ENCODE measurements at regions not wholly inside any gene's neighbourhood (a gene's known extent, or its start where the extent isn't known, plus 50 kb on each side); places are given as distances from the start of the nearest gene placed in this dataset.
A peak's percentile ranks its signal among the peaks of the same experiment; 100 is the strongest.

DNA sequence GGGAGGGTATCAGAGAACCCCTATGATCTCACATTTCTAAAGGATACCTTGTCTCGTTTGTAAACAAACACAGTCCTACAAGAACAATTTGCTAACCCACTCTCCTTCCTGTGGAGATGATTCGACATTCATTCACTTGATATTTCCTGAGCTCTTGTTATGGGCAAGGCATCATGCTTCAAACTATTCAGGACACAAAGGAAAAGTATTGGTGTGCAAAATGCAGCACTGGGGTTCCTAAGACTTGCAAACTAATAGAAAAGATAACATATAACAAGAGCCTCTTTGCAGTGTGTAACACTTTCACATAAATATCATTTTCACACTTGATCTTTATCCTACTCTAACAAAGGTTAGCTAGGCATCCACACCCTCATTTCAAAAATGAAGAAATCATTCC is 211.5 kb upstream of the BLID start:
- H3K9me3 ChIP-seq (replicated peaks; ENCODE audit: control insufficient read depth, low read depth, low read length), result no peaks in the 10 kb centered on the region
- DNase-seq, result no peak

DNA sequence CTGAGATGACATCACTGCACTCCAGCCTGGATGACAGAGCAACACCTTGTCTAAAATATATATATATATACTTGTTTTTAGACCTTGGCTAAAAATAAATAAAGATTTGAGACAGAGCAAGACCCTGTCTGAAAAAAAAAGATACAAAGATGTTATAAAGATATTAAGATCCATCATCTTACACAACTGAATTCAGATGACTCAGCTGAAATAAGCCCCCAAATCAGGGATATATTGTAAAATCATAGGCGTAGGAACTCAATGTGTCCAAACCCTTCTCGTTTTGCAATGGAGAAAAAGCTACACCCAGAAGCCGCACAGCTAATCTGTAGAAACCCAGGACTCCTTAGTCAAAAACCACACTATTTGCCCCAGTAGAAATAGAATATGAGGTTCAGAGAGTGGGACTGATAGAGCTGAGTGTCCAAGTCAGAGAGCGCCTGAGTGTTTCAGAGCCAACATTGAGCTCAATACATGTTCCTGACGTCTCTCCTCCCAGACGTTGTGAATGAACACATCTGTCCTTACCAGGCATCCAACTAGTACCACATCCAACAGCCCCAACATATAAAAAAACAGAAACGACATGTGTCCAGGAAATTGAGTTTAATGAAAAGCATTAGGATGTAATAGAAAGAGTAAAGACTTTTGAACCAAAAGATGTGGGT is 207.9 kb upstream of the BLID start:
- H3K4me3 ChIP-seq (ENCODE audit: low read length), result no peak overlapping the region
- DNase-seq, result no peak
- WGBS (ENCODE audit: insufficient coverage), result no CpG with 5 or more reads among the region's 7 CpGs
- no peaks in the 10 kb centered on the region for H3K27me3 ChIP-seq (ENCODE audit: control insufficient read depth, insufficient read depth, low read length)
- no peaks in the 10 kb centered on the region for H3K9me3 ChIP-seq (replicated peaks; ENCODE audit: control insufficient read depth, low read depth, low read length)
- H3K4me1 ChIP-seq (ENCODE audit: control insufficient read depth, insufficient read depth, low read length), result peaks cover 3% of the 10 kb centered on the region
- no peak overlapping the region for H3K27ac ChIP-seq (ENCODE audit: low read length)
- H3K36me3 ChIP-seq (ENCODE audit: control insufficient read depth, insufficient read depth, low read length), result no peaks in the 10 kb centered on the region

More for the DNA sequence above, 211.5 kb upstream of the BLID start:
- Histone ChIP-seq H3K4me3 (ENCODE audit: low read length) (no peak overlapping the region), H3K36me3 (ENCODE audit: control insufficient read depth, insufficient read depth, low read length) (no peaks in the 10 kb centered on the region), H3K27me3 (ENCODE audit: control insufficient read depth, insufficient read depth, low read length) (no peaks in the 10 kb centered on the region), H3K27ac (ENCODE audit: low read length) (no peak overlapping the region), H3K4me1 (ENCODE audit: control insufficient read depth, insufficient read depth, low read length) (no peaks in the 10 kb centered on the region)
- WGBS (ENCODE audit: insufficient coverage), result 100% methylated on average over 1 of the region's 2 CpGs

DNA sequence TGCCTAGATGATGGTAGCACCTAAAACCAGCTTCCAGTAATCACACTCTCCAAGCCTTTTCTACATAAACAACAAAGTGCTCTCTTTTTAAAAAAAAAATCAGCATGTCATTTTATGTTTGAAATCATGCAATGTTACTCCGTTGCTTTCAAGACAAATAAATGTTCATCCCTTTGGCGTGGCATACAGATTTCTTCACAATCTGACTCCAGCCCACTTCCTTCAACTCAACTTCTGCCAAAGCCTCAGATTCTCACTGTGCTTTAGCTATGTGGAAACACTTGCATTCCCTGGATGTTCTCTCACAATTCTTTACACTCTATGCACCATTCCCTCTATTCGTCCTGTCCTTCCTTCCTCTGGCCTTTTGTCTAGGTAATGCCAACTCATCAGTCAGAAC is 206.3 kb upstream of the BLID start:
- peaks cover 9% of the 10 kb centered on the region for H3K4me1 ChIP-seq (ENCODE audit: control insufficient read depth, insufficient read depth, low read length)
- no peak overlapping the region for H3K4me3 ChIP-seq (ENCODE audit: low read length)
- peak; percentile 67 for DNase-seq
- H3K27me3 ChIP-seq (ENCODE audit: control insufficient read depth, insufficient read depth, low read length), result no peaks in the 10 kb centered on the region
- H3K27ac ChIP-seq (ENCODE audit: low read length), result no peak overlapping the region
- no peaks in the 10 kb centered on the region for H3K9me3 ChIP-seq (replicated peaks; ENCODE audit: control insufficient read depth, low read depth, low read length)
- H3K36me3 ChIP-seq (ENCODE audit: control insufficient read depth, insufficient read depth, low read length), result no peaks in the 10 kb centered on the region
- 41% methylated on average over 3 of the region's 3 CpGs for WGBS (ENCODE audit: insufficient coverage)

DNA sequence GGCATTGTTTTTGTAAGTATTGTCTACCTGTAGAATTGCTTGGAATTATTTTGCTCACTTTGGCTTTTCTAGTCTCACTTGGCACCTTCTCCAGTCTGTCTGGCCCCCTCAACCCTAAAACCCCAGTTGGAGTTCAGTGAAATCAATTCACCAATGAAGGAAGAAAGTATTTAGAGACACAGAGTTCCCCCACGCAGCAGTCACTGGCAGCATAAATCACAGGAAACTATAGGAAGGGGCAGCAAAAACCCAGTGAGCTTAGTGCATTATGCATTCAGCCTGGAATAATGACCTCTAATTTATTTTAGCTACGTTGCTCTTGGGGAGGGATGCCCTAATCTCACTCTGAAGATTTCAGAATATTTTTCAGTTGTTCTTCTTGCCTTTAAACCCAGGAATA is 204.7 kb upstream of the BLID start:
- no CpG with 5 or more reads among the region's 2 CpGs for WGBS (ENCODE audit: insufficient coverage)
- H3K9me3 ChIP-seq (replicated peaks; ENCODE audit: control insufficient read depth, low read depth, low read length), result no peaks in the 10 kb centered on the region
- H3K27ac ChIP-seq (ENCODE audit: low read length), result no peak overlapping the region
- no peak for DNase-seq
- H3K36me3 ChIP-seq (ENCODE audit: control insufficient read depth, insufficient read depth, low read length), result no peaks in the 10 kb centered on the region
- H3K4me1 ChIP-seq (ENCODE audit: control insufficient read depth, insufficient read depth, low read length), result peaks cover 11% of the 10 kb centered on the region
- no peak overlapping the region for H3K4me3 ChIP-seq (ENCODE audit: low read length)
- H3K27me3 ChIP-seq (ENCODE audit: control insufficient read depth, insufficient read depth, low read length), result no peaks in the 10 kb centered on the region

DNA sequence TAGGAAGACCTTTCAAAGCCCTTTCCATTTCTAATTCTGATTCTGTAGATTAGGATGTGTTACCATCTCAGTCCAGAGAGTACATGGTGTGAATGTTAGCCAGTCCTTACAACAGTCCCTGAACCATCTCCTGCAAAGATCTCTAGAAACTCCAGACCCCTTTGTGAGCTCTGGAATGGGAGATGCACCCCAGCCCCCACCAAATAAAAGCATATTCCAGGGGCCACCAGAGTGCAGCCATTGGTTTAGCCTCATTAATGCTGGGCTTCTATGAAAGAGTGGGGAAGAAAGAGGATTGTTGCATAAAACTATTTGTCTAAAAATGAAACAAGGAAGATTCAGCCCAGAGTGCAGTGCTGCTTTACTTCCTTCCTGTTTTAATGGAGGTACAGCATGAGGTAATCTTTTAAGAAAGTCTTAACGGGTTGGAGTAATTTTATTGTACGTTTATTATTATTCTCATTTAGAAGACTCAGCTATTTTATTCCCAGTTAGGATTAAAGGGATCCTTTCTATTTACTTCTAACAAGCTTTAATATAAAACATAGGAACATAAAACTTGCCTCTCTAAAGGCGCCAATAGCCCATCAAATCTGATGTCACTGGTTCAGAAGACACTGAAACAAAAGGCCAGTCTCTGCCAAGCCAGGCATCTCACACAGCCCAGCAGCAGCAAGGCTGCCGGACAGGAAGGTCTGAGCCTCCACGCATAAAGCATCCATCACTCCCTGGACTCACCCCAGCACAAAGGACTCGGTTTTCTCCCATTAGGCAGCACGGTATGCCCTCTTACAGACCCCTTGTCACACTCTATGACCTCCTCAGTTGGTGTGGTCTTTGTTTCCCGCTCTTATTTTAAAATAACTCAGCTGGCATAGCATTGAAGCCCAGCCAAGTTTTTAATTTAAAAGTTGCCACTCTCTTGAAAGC is 203.9 kb upstream of the BLID start:
- WGBS (ENCODE audit: insufficient coverage), result 74% methylated on average over 4 of the region's 8 CpGs
- no peaks in the 10 kb centered on the region for H3K9me3 ChIP-seq (replicated peaks; ENCODE audit: control insufficient read depth, low read depth, low read length)
- H3K4me3 ChIP-seq (ENCODE audit: low read length), result no peak overlapping the region
- no peaks in the 10 kb centered on the region for H3K27me3 ChIP-seq (ENCODE audit: control insufficient read depth, insufficient read depth, low read length)
- H3K36me3 ChIP-seq (ENCODE audit: control insufficient read depth, insufficient read depth, low read length), result no peaks in the 10 kb centered on the region
- H3K27ac ChIP-seq (ENCODE audit: low read length), result no peak overlapping the region
- no peak for DNase-seq
- peaks cover 11% of the 10 kb centered on the region for H3K4me1 ChIP-seq (ENCODE audit: control insufficient read depth, insufficient read depth, low read length)

DNA sequence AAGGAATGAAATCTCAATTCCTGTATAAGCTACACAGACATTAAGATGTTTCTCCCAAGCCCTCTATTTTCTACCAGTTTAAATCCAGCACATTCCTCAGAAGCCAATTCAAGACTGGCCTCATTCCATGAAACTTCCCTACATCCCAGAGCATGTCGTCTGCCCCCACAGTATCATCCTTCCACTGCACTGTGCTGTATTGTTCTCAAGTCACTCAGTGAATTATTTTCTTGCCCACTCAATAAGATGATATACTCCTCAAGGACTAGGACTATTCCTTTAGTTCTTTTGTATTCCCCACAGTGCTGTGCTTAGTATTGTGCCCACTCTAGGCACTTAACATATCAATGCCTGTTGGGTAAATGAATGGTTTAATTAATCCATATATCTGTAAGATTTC is 203.1 kb upstream of the BLID start:
- H3K27me3 ChIP-seq (ENCODE audit: control insufficient read depth, insufficient read depth, low read length), result no peaks in the 10 kb centered on the region
- H3K4me1 ChIP-seq (ENCODE audit: control insufficient read depth, insufficient read depth, low read length), result peaks cover 11% of the 10 kb centered on the region
- no peak for DNase-seq
- H3K27ac ChIP-seq (ENCODE audit: low read length), result no peak overlapping the region
- H3K9me3 ChIP-seq (replicated peaks; ENCODE audit: control insufficient read depth, low read depth, low read length), result no peaks in the 10 kb centered on the region
- H3K36me3 ChIP-seq (ENCODE audit: control insufficient read depth, insufficient read depth, low read length), result no peaks in the 10 kb centered on the region
- H3K4me3 ChIP-seq (ENCODE audit: low read length), result no peak overlapping the region
- 17% methylated on average over 1 of the region's 1 CpG for WGBS (ENCODE audit: insufficient coverage)

DNA sequence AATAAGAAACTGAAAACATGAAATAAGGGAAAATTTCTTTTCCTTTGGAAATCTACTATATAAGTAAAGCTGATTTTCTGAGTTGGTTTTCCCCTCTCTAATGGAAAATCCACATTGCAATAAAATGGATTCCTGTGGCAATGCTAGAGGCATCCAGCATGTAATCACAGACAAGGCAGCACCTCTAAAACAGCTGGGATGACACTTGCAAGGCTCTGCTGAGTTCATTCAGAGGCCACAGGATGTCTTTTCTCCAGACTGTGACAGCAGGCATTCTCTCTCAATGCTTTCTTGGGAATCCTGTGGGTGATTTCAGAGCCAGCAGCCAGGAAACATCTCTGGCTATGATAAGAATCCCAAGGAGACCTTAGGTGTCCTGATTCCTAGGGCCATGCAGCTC is 201.3 kb upstream of the BLID start:
- DNase-seq, result peak; percentile 91
- H3K4me1 ChIP-seq (ENCODE audit: control insufficient read depth, insufficient read depth, low read length), result peaks cover 11% of the 10 kb centered on the region
- no peaks in the 10 kb centered on the region for H3K36me3 ChIP-seq (ENCODE audit: control insufficient read depth, insufficient read depth, low read length)
- H3K27ac ChIP-seq (ENCODE audit: low read length), result peak overlapping the region; percentile 45
- H3K4me3 ChIP-seq (ENCODE audit: low read length), result no peak overlapping the region
- no peaks in the 10 kb centered on the region for H3K27me3 ChIP-seq (ENCODE audit: control insufficient read depth, insufficient read depth, low read length)
- no peaks in the 10 kb centered on the region for H3K9me3 ChIP-seq (replicated peaks; ENCODE audit: control insufficient read depth, low read depth, low read length)

DNA sequence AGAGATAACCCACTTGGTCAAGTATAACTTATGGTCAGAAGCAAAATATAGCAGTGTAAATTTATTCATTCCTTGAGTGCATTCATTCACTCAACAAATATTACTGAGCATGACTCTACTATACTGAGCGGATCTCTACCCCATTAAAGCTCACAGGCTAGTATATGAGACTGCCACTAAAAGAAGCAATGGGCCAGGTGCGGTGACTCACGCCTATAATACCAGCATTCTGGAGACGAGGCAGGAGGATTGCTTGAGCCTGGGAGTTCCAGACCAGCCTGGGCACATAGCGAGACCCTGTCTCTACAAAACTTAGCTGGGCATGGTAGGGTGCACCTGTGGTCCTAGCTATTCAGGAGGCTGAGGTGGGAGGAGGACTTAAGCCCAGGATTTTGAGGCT is 197.6 kb upstream of the BLID start:
- no peaks in the 10 kb centered on the region for H3K27me3 ChIP-seq (ENCODE audit: control insufficient read depth, insufficient read depth, low read length)
- H3K27ac ChIP-seq (ENCODE audit: low read length), result no peak overlapping the region
- H3K36me3 ChIP-seq (ENCODE audit: control insufficient read depth, insufficient read depth, low read length), result no peaks in the 10 kb centered on the region
- WGBS (ENCODE audit: insufficient coverage), result 89% methylated on average over 4 of the region's 5 CpGs
- no peak for DNase-seq
- no peaks in the 10 kb centered on the region for H3K9me3 ChIP-seq (replicated peaks; ENCODE audit: control insufficient read depth, low read depth, low read length)
- H3K4me3 ChIP-seq (ENCODE audit: low read length), result no peak overlapping the region
- H3K4me1 ChIP-seq (ENCODE audit: control insufficient read depth, insufficient read depth, low read length), result peaks cover 14% of the 10 kb centered on the region

DNA sequence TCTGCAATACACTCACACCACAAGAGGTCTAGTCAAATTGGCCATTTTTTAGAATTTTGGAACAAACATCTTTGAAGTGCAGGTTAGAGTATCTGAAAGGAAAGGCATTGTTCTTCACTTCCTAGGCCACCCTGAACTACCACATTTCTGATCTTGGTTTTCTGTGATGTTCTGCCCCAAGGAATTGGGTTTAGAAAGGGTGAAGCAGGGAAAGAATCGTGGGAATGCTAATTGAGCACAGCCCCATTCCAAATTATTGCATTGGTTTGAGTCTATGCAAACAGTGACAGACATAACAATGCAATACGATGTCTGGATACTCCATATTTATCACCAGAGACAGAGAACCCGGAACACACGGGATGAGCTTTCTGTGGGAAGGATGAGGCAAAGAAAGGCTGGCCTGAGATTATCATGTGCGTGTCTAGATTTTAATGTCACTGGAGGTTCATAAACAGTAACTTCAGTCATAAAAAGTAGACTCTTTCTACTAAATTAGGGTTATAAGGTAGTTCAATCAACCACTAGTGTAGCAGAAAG is 195.3 kb upstream of the BLID start:
- no peaks in the 10 kb centered on the region for H3K27me3 ChIP-seq (ENCODE audit: control insufficient read depth, insufficient read depth, low read length)
- no peak overlapping the region for H3K27ac ChIP-seq (ENCODE audit: low read length)
- peaks cover 6% of the 10 kb centered on the region for H3K4me1 ChIP-seq (ENCODE audit: control insufficient read depth, insufficient read depth, low read length)
- no peaks in the 10 kb centered on the region for H3K9me3 ChIP-seq (replicated peaks; ENCODE audit: control insufficient read depth, low read depth, low read length)
- no peaks in the 10 kb centered on the region for H3K36me3 ChIP-seq (ENCODE audit: control insufficient read depth, insufficient read depth, low read length)
- no peak for DNase-seq
- H3K4me3 ChIP-seq (ENCODE audit: low read length), result no peak overlapping the region
- WGBS (ENCODE audit: insufficient coverage), result no CpG with 5 or more reads among the region's 5 CpGs

DNA sequence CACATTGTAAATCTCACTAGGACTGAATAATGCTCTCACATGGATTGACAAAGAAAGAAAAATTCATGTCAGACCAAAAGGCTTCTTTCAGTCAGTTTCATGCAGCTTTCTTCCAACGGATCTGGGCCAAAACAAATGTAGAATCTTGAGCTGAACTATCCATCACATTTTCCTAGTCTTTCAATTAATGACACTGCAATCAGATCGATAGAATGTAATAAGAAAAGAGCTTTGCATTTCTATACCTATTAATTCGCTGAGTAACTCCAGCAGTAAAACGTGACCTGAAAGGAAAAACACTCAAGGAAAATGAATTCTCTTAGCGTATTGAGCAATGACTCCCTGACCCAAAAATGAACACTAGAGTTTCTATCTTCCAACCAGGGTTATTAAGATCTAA is 194.8 kb upstream of the BLID start:
- WGBS (ENCODE audit: insufficient coverage), result no CpG with 5 or more reads among the region's 5 CpGs
- Histone ChIP-seq H3K27ac (ENCODE audit: low read length) (no peak overlapping the region), H3K4me3 (ENCODE audit: low read length) (no peak overlapping the region), H3K4me1 (ENCODE audit: control insufficient read depth, insufficient read depth, low read length) (peaks cover 6% of the 10 kb centered on the region), H3K36me3 (ENCODE audit: control insufficient read depth, insufficient read depth, low read length) (no peaks in the 10 kb centered on the region), H3K9me3 (replicated peaks; ENCODE audit: control insufficient read depth, low read depth, low read length) (no peaks in the 10 kb centered on the region), H3K27me3 (ENCODE audit: control insufficient read depth, insufficient read depth, low read length) (no peaks in the 10 kb centered on the region)
- no peak for DNase-seq
